Spleen (tissue), 7 donors: ENCODE measurements at regions not wholly inside any gene's neighbourhood (a gene's known extent, or its start where the extent isn't known, plus 50 kb on each side); places are given as distances from the start of the nearest gene placed in this dataset.

Experiments
- CTCF ChIP-seq, 11 experiments: fragments of 200-600 bp in 7 of 11; fragments of 450-650 bp in 4 of 11; sonication (generic) in 4 of 11; IDR thresholded peaks in 8 of 11; conservative IDR thresholded peaks in 3 of 11; 1 replicate in 7 of 11; 2 replicates in 4 of 11; pipeline versions ENCODE4 v1.4.0 to v1.8.0; 2016 to 2021; ENCODE audit warnings: antibody characterized with exemption in 11 of 11, inconsistent platforms in 4 of 11, mild to moderate bottlenecking in 1 of 11
- POLR2A ChIP-seq, 3 donors: fragments of 450-650 bp; IDR thresholded peaks; one replicate each; pipeline ENCODE4 v1.5.1; 2017; ENCODE audit warnings: antibody characterized with exemption in 3 of 3, mild to moderate bottlenecking in 1 of 3
- POLR2AphosphoS5 ChIP-seq, 3 donors: sonication (generic); formaldehyde crosslinking; IDR thresholded peaks; one replicate each; pipeline ENCODE4 v1.5.1; 2017; ENCODE audit warnings: antibody characterized with exemption in 3 of 3
- donor health status: DM: no; HTN: no; CAD: no; lungs with moderate emphysema.
- donor health status: DM: no; HTN: no; CAD: no.
- donor health status: DM: no; HTN: no; CAD: no.

GRCh38 chr15:36363335-36363734 is 216.1 kb upstream of the CDIN1 start:
- TF ChIP-seq CTCF (IDR thresholded peaks at IDR 0.05 in 8 of 11, conservative IDR thresholded peaks at IDR 0.05 in 3 of 11), result no peak
- TF ChIP-seq POLR2A (IDR thresholded peaks at IDR 0.05), result no peak
- TF ChIP-seq POLR2AphosphoS5 (IDR thresholded peaks at IDR 0.05), result no peak
